HG03432 (cell line): ENCODE measurements at regions not wholly inside any gene's neighbourhood (a gene's known extent, or its start where the extent isn't known, plus 50 kb on each side); places are given as distances from the start of the nearest gene placed in this dataset.
"Not testable (repeated sequence)": the region's sequence is repeated elsewhere in the genome, so short reads cannot be mapped to it uniquely, and the experiment has no call there.

Experiments used
- ATAC-seq: cut with Tn5 transposase; IDR thresholded peaks from one replicate; pipeline ENCODE4 v1.9.1; 2021; ENCODE audit warnings: mild to moderate bottlenecking, moderate library complexity; ENCODE audit not compliant: unreplicated experiment

DNA sequence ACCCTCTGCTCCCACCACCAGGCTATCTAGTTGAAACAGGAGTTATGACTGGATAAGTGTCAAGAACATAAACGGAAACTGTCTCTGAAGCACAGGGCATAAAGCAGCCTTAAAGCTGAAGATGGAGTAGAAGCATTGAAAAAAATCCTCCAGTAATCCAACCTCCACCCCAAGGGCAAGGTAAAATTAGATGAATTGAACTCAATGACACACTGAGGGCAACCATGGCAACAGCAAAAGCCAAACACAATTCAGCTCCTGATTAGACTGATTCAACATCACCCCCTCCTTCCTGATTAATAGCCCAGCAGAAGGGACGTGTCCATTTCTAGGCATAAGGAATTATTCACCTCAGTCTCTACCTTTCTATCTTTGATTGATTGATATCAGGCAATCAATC lies 183.2 kb upstream of the MAP3K1 start:
- ATAC-seq: no peak

DNA sequence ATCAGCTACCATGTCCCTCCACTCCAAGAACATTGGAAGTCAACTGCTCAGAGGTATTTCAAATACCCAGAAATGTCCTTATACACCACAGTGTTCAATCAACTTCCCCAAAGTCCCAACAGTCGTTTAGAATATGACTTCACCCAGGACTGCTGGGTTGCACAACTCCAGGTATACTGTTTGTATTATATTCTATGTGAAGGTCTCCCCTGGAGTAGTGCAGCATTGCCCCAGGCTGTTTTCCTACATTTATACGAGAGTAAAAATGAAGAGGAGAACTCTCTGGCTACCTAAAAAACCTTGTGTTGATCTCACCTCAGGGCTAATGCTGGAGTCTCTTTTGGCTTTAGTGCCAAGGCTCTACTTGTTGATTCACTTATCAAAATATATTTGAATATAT lies 183.6 kb upstream of the MAP3K1 start:
- ATAC-seq: no peak

- not testable (repeated sequence) for ATAC-seq
Observed at GRCh38 chr5:56628616-56629015, 186.7 kb upstream of the MAP3K1 start.

DNA sequence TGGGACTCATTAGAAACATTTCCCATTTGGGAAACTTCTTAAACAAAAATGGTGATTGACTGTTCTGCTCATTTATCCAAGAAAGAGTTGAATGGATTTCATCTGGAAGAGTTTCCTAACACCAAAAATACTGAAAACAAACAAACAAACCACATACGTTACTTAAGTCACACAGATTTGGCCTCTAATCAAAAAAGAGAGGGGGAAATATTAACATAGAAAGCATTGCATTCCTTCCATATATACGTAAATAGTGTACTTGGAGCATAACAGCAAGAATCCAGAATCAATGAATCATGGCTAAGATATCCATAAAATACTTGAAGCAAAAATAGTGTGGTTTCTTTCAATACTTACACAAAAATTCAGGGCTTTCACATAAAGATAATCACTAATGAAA lies 189.8 kb upstream of the MAP3K1 start:
- no peak for ATAC-seq

DNA sequence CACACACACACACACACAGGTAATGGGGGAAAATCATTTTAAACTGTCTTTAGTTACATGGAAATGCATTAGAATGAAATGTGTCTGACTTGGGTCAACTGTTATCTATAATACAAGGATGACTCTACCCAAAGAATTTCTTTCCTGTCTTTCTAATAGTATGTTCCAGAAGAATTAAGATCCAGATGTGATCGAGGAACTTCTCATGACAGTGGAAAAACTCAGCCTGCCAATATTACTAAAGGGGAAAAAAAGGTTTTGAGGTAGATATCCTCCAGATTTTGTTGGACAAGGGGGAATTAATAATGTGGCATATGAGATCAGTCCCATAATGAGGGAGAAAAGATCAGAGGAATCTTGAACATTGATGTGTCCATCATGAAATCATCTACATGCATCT lies 190.6 kb upstream of the MAP3K1 start:
- ATAC-seq: no peak

DNA sequence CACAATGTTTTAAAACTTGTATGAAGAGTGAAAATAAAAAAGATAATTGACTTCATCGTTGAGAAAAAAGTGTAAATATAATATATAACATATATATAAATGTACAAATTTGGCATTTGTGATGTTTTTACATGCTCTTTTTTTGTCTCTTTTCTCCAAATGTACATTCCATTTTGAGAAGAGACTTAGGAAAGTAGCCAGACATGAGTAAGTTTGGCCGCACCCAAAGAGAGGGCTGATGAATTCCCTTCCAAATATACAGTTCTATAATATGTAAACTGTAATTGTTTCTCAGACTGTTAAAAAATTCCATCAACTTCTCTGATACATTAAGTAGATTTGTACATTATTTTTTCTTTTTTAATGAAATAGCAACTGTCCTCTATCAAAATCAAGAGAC lies 193.2 kb upstream of the MAP3K1 start:
- no peak for ATAC-seq

- no peak for ATAC-seq
Observed at GRCh38 chr5:56620903-56621677, 194.3 kb upstream of the MAP3K1 start.

- ATAC-seq: no peak
Observed at GRCh38 chr5:56617998-56618397, 197.4 kb upstream of the MAP3K1 start.

DNA sequence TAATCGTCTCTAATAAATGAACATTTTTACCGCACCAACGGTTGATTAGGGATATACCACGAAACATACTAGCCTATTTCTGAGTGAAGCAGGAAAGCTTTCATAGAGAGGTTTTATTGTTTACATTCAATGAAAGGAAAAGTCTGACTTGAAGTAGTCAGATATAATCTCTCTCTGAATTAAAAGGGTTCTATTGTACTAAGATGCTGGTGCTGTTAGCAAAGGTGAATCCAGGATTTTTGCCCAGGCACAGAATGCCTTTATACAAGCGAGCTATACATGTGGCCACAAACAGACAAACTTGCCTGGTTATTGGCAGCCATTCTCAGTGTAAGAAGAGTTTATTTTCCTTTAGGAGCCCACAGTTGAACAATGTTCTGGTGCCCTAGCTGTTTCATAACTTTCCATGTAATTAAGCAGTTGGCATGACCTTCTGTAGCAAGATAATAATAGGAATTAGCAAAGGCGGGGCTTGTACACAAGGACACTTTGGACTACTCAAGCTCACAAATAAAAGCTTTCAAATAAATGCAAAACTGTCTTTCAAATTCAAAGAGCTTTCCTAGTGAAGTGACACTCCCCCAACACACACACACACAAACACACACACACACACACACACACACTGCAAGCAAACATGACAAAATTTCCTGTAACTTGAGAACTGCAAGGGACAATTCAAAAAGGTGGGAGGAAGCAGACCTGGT lies 198.7 kb upstream of the MAP3K1 start:
- ATAC-seq: no peak

DNA sequence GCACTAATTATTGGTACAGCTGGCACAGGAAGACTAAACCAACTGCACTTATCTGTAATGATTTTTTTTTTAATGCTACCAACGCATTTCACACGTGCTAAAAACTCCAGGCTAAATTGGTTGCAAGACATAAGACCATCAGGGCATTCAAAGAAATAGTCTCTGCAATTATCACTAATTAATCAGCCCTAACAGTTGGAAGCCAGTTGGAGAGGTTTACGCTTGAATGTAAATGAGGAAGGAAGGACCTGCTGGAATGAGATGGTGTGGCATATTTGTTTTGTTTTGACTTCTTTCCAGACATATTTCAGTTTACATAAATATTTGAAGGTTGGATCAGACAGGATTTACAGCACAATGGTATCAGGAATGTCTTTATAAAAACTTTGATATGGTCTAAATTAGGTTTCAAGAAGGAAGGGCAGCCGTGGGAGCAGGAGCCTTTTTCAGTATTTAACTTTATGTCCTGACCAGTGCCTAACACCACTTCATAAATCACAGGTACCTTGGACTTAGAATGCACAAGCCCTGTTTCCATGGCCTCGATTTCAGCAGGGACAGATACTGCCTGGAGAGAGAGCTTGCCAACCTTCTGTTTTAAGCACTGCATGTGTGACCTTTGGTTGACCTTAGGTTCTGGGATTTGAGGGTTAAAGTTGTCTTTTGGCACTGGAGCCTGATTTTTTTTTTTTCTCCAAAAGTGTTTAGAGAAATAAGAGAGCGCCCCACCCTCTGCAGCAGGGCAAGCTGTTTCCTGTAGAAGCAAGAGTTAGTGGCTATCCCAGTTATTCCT lies 199.8 kb upstream of the MAP3K1 start:
- ATAC-seq: no peak

DNA sequence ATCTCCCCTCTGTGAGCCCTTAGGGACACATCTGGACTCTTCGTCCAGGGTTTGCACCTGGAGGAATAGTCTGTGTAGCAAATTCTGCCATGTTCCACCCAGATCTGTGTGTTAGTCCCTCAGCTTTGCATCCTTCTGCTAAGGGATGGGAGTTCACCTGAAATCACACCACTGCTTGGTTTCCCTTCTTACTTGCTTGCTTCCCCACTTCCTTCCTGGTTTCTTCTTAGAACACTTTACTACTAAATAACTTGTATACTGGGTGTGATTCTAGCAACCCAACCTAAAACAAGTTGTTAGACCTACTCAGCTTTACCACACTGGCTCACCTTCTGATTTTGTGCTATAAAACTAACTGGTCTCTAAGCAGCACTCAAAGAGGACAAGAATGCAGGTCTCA lies 202.6 kb upstream of the MAP3K1 start:
- no peak for ATAC-seq

GRCh38 chr5:56612353-56612752 lies 203.0 kb upstream of the MAP3K1 start:
- ATAC-seq: no peak

DNA sequence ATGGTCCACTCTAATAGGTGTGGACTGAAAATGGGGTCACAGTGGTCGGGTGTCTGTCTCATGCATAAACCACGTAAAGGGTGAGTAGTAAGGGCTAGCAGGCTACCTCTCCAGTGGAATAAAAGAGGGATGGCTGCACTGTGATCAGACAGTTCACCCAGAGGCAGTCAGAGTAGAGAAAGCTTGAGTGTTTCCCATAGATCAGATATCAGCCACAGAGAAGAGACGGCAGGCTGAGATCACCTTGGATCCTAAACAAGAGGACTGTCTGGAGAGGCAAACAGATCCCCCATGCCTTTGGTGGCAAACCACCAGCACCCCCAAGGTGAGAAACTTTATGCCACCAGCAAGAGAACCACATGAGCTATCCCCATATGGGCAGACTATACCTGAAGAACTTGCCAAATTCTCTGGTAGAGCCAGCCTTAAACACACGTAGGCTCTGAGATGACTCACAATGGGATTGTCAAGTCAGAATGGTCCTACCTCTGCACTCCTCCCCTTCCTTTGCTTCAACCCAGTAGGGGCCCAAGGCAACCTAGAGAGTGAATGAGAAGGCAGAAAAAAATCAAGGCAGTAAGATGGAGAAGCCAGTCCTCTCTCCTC lies 205.2 kb upstream of the MAP3K1 start:
- no peak for ATAC-seq

- ATAC-seq: no peak
Observed at GRCh38 chr5:56608217-56608925, 207.0 kb upstream of the MAP3K1 start.

GRCh38 chr5:56607551-56607950 lies 207.8 kb upstream of the MAP3K1 start:
- no peak for ATAC-seq

GRCh38 chr5:56607074-56607473 lies 208.3 kb upstream of the MAP3K1 start:
- ATAC-seq: no peak

- ATAC-seq: no peak
Observed at GRCh38 chr5:56606192-56606591, 209.2 kb upstream of the MAP3K1 start.

DNA sequence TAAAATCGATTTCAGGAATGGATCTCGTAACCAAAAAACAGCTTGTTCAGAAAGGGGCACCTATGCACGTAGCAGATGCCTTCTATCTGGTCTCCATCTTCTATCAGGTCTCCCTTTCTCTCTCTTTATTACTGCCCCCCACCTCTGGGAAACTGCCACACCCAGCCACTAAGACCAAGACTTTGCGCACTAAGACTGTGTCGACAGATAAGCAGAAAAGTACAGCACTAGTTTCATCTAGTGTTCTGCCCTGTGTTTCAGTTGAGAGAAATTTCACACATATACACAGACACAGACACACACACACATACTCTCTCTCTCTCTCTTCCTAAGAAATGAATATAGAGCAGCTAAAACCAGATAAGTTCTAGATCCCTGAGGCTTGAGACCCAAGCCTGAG lies 210.1 kb upstream of the MAP3K1 start:
- no peak for ATAC-seq

- no peak for ATAC-seq
Observed at GRCh38 chr5:56601641-56602071, 213.7 kb upstream of the MAP3K1 start.

GRCh38 chr5:56598941-56599340 lies 216.4 kb upstream of the MAP3K1 start:
- ATAC-seq: no peak

DNA sequence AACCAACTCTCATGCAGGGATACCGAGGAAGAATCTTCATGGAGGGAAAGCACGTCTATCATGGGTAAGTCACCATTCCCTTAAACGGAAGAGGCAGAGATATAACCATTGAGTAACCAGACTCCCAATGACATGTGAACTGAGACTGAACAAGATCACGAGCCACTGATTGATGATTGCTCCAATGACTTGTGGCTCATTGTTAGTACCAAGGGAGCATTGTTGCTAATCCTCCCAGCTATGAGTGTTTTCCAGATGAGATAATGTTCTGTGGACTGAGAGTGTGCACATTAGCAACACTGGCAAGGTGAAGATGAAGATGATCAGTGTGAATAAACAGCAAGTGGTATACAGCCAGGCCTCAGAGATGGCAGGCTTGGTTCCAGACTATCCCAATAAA lies 219.2 kb upstream of the MAP3K1 start:
- ATAC-seq: no peak
